Hippocampal formation (tissue), 2 donors: ENCODE measurements at regions not wholly inside any gene's neighbourhood (a gene's known extent, or its start where the extent isn't known, plus 50 kb on each side); places are given as distances from the start of the nearest gene placed in this dataset.
"Not testable (repeated sequence)": the region's sequence is repeated elsewhere in the genome, so short reads cannot be mapped to it uniquely, and the experiment has no call there.

Source experiments
- DNase-seq, 2 donors: peaks; one replicate each; lab custom pipeline; 2025; lab: John Stamatoyannopoulos, UW

DNA sequence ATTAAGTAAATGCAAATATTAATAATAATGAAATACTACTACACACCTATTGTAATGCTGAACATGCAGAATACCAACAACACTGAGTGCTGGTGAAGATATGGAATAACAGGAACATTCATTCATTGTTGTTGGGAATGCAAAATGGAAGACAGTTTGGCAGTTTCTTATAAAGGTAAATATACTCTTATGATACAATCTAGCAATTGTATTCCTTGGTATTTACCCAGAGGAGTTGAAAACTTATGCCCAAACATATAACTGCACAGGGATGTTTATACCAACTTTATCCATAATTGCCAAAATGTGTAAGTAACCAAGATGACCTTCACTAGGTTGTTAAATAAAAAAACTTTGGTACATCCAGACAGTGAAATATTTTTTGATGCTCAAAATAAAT lies 636.8 kb downstream of the PRR16 start:
- DNase-seq = no peak

- DNase-seq = no peak
These were observed 641.8 kb downstream of the PRR16 start for GRCh38 chr5:121105921-121106320.

DNA sequence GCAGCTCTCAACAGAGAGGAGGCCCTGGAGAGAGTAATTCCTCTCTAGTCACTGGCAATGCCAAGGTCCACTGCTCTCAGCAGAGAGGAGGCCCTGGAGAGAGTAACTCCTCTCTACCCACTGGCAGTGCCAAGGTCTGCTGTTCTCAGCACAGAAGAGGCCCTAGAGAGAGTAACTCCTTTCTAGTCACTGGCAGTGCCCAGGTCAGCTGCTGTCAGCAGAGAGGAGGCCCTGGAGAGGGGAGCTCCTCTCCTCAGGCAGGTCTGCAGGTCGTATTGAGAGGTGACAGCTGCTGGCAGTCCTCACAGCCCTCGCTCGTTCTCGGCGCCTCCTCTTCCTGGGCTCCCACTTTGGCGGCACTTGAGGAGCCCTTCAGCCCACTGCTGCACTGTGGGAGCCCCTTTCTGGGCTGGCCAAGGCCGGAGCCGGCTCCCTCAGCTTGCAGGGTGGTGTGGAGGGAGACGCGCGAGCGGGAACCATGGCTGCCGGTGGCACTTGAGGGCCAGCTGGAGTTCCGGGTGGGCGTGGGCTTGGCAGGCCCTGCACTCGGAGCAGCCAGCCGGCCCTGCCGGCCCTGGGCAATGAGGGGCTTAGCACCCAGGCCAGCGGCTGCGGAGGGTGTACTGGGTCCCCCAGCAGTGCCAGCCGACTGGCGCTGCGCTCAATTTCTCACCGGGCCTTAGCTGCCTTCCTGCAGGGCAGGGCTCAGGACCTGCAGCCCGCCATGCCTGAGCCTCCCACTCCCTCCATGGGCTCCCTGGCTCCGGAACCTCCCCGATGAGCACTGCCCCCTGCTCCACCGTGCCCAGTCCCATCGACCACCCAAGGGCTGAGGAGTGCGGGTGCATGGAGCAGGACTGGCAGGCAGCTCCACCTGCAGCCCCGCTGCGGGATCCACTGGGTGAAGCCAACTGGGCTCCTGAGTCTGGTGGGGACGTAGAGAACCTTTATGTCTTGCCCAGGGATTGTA lies 642.9 kb downstream of the PRR16 start:
- not testable (repeated sequence) for DNase-seq

- no peak for DNase-seq
These were observed 644.6 kb downstream of the PRR16 start for GRCh38 chr5:121108725-121109124.

DNA sequence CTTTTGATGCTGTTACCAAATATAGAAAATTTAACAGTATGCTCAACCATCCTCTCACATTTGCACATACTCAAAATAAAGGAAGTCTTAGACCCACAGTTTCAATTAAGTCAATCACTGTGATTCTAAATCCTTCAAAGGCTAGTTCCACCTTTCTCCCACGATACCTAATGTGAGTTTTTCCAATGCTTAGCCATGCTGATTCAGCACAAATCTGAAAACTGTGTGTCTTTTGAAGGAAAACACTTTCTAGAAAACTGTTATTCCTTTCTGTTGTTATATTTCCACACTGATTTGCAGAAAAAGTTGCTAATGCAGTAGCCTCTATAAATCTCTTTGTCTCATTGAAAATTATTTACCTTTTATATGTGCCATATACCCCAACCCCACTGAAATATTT lies 645.7 kb downstream of the PRR16 start:
- no peak for DNase-seq

DNA sequence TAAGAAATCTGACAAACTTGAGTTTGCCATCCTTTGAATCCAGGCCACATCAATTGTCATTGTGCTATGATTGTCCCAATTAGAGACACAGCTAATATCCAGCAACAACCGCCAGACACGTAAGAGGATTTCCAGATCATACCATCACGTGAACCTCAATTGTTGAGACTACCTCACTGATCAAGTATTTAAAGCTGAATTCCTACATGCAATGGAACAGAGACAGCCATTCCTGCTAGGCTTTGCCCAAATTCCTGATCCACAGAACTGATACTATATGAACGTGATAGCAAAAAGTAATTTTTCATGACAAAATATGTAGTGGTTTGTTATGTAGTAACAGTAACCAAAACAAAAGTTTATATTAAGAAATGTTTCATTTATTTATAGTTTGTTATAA lies 657.7 kb downstream of the PRR16 start:
- no peak for DNase-seq

GRCh38 chr5:121138495-121138907 lies 674.4 kb downstream of the PRR16 start:
- DNase-seq = no peak

DNA sequence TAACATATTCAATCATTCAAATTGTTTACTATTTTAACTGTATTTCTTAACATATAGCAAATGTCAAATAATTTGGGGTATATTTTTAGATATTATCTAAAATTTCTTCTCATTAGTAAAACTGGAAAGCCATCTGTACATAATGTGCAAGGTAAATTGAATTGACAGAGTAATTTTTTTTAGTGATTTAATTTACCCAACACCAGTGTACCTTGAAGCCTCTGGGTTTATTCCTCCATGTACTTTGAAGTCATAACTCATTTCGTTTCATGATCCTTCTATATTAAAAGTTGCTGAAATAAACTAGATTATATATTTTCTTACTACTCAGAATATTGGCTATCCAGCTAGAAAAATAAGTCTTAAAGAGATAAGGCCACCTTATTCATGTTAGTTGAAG lies 674.9 kb downstream of the PRR16 start:
- no peak for DNase-seq

DNA sequence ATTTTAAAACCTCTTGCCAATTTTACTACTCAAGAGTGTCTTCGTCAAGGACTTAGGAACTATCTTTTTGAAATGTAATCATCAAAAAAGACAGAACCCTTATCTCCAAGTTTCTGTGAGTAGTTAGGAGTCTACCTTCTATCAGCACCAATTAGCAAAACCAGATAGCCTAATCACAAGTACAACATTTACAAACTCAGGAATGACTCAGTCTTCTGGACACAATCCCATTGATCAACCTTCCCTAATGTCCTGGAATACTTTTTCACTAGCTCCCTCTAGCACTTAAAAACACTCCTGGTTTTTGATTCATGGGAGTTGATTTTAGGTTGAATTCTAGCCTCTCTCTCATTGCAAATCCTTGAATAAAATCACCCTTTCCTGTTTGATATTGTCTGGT lies 680.7 kb downstream of the PRR16 start:
- no peak for DNase-seq

GRCh38 chr5:121151534-121151933 lies 687.4 kb downstream of the PRR16 start:
- no peak for DNase-seq

- DNase-seq = no peak
These were observed 688.3 kb downstream of the PRR16 start for GRCh38 chr5:121152411-121152810.

GRCh38 chr5:121156565-121156964 lies 692.5 kb downstream of the PRR16 start:
- no peak for DNase-seq

DNA sequence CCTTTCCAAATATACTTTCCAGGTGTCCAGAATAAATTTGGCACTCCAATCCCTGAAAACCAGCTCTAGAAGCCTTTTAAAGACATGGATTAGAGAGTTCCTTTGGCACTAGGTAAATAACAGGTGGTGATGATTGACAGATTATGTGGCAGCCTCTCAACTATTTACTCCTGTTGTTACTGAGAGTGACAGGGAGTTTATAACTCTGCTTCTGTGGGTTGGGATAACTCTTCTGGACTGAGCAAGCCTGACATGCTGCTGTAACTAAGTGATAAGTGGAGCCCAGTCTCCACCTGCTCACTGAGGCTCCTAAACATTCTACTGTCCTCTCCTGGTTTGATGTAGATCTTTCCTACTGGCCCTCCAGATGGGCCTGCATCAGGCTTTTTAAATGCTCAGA lies 693.2 kb upstream of the FTMT start:
- no peak for DNase-seq

GRCh38 chr5:121160591-121160990 lies 691.1 kb upstream of the FTMT start:
- no peak for DNase-seq

DNA sequence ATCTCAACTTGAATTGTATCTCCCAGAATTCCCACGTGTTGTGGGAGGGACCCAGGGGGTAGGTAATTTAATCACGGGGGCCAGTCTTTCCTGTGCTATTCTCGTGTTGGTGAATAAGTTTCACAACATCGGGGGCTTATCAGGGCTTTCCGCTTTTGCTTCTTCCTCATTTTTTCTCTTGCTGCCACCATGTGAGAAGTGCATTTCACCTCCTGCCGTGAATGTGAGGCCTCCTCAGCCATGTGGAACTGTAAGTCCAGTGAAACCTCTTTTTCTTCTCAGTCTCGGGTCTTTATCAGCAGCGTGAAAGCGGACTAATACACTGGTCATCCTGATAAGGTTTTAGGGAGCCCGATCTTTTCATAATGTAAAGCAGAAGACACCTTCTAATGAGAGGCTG lies 687.0 kb upstream of the FTMT start:
- DNase-seq = no peak

GRCh38 chr5:121171361-121171760 lies 680.3 kb upstream of the FTMT start:
- no peak for DNase-seq

GRCh38 chr5:121171834-121172233 lies 679.8 kb upstream of the FTMT start:
- no peak for DNase-seq

DNA sequence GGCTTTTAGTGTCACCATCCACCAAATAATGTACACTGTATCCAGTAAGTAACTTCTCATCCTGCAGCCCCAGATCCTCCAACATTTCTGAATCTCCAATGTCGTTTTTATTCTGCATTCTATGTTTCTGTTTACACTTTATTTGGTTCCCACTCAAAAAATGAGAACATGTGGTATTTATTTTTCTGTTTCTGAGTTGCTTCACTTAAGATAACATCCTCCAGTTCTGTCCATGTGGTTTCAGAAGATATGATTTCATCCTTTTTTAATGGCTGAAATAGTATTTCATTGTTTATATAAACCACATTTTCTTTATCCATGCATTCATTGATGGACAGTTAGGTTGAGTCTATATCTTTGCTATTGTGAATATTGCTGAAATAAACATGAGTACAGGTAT lies 677.3 kb upstream of the FTMT start:
- DNase-seq = no peak

DNA sequence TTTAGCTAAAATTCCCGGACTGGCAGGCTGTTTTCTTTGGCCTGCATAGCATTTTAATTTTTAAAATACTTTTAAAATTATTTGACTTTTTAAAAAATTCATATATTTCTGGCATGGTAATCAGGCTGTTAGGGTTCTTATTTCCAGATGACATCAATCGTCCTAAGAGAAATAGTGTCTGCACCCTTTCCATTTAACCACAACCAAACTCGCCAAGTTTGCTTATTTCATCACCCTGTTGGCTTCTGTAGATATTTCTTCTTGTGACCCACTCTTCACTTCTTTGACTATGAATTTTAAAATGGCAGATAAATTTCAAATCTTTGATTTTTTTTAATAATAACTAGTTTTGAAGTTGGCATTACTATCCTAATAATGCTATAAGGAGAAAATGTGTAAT lies 675.7 kb upstream of the FTMT start:
- DNase-seq = no peak

GRCh38 chr5:121182788-121183490 lies 668.7 kb upstream of the FTMT start:
- DNase-seq = no peak

DNA sequence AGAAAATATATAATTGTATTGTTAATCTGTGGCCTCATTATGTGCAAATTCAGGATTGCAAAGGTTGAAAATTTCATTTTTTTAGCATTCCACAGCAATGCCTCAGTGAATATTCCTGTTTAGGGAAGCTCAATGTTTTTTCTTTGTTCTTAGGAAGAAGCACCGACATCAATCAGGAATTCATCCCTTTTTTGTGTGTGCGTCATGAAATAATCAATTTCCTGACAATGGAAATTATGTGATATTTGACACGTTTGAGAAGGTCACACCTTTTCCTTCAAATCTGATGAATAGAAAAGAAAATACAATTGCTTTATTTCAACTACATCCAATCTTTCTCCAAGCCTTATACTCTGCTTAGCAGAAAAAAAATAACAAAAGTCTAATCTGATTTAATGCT lies 662.8 kb upstream of the FTMT start:
- DNase-seq = no peak

GRCh38 chr5:121189342-121190305 lies 662.1 kb upstream of the FTMT start:
- DNase-seq = peak in 1 of 2 donors; percentile 24
